ENCODE measurements at regions not wholly inside any gene's neighbourhood (a gene's known extent, or its start where the extent isn't known, plus 50 kb on each side); places are given as distances from the start of the nearest gene placed in this dataset.

DNA sequence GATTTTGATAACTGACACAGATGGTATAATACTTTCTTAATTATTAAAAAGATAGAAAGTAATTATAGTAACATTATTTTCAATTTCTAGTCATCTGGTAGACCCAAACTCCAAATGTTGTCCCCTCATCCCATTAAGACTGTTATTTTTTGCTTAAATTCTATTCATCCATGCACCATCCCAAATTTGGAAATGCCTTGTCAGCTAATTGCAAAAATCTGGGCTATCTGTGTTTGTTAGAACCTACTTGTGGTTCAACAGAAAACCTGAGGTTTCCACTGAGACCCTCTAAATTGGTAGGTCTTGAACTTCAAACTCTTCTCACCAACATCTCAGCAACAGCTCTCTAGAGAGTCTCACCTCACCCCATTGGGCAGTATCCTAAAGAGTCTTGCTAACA is 172.2 kb upstream of the ADGRL3 start:
- DNase-seq (ENCODE audit: extremely low read depth in 1 of 11, low read depth in 9 of 11, low spot score in 4 of 11): no peak

DNA sequence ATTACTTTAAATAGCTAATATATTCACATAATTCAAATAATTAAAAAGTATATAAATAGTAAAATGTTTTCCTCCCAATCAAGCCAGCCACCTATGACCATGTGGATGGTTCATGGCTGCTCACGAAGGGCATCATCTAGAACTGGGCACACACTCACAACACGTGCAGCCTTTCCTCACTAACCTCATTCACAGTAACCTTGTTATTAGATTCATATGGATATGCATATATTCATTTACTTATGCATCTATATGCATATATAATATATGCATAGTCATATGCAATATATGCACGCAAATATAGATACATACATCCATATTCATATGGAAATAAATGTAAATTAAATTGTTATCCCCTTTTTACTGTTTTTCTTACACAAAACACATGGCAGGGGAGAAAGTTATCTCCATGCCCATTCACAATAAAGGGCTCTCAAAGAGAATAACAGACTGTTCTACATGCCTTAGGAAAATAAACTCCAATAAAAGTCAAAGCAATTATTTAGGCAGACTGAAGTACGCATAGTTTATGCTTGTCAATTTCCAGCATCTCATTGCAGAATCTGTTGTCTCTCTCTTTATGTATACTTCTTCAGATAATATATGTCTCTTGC is 163.9 kb upstream of the ADGRL3 start:
- no peak for DNase-seq (ENCODE audit: extremely low read depth in 1 of 11, low read depth in 9 of 11, low spot score in 4 of 11)

DNA sequence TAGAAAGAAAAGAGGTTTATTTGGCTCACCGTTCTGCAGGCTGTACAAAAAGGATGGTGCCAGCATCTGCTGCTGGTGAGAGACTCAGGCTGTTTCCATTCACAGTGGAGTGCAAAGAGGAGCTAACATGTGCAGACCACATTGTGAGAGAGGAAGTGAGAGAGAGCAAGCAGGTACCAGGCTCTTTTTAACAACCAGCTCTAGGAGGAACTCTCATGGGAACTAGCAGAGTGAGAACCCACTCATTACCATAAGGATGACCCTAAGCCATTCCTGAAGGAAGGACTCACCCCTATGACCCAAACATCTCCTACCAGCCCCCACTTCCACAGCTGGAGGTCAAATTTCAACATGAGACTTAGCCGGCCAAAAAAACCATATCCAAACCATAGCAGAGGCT is 158.6 kb upstream of the ADGRL3 start:
- DNase-seq (ENCODE audit: extremely low read depth in 1 of 11, low read depth in 9 of 11, low spot score in 4 of 11): no peak

DNA sequence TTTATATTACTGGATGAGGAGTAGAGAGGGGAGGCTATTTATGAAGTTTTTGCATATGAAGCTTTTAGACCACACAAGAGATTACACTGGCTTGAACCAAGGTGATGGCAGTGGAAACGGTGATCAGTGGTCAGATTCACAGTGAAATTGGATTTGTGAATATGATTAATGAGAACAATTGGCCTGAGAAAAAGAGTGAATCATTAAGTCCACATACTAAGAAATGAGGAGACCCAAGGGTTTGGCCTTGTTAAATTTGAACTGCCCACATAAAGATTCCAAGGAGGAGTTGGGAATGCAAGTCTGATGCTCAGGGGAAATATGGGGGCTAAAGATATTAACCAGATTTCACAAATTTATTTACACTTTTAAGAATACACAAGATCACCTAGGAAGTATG is 155.3 kb upstream of the ADGRL3 start:
- DNase-seq (ENCODE audit: extremely low read depth in 1 of 11, low read depth in 9 of 11, low spot score in 4 of 11): no peak

DNA sequence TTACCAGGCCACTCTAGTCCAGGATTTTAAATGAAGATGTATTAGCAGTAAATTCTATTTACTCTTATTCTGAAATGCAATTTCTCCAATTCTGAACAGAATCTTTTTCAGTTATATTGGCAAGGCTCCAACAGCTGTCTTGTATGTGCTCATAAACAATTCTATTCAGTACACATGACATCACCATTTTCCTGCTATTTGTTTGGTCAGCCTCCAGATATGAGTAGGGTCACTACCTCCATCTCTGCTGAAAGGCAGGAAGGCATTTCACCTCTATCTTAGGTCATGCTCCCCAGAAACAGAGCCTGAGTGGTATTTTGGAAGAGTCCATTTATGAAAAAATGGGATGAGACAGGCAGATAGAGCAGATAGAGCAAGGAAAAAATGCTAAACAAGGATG is 151.1 kb upstream of the ADGRL3 start:
- DNase-seq (ENCODE audit: extremely low read depth in 1 of 11, low read depth in 9 of 11, low spot score in 4 of 11): no peak

DNA sequence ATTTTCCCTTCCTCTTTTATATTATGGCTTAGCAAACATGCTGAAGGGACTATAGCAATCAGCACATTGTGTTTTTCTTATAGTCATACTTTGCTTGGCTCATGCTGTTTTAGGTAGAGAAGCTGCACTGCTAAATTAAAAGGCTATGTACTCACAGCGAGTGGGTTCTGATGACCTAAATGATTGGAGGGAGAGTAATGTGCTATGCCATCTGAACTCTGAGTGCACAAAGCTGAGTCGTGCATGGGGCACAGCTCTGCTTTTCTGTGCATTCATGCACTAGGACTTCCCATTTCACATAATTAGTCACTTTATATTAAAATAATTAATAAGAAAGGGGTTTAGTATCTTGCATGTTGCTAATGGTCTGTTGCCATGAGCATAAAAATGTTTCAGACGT is 132.7 kb upstream of the ADGRL3 start:
- DNase-seq (ENCODE audit: extremely low read depth in 1 of 11, low read depth in 9 of 11, low spot score in 4 of 11): no peak

DNA sequence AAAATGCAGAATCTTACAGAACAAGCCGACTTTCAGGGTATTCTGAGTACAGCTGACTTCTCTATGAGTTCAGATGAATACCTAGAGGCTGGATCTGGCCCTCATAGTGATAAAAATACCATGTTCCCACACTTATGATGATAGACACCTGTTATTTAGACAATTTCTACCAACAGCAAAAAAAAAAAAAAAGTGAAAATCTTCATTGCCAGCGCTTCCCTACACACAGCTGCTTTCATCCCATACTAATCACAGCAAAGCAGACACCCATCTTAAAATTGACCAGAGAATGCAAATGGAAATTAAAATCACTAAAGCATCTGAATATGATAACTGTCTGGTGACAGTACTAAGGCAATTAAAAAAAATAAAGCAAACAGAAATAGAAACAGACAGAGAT is 132.1 kb upstream of the ADGRL3 start:
- no peak for DNase-seq (ENCODE audit: extremely low read depth in 1 of 11, low read depth in 9 of 11, low spot score in 4 of 11)

DNA sequence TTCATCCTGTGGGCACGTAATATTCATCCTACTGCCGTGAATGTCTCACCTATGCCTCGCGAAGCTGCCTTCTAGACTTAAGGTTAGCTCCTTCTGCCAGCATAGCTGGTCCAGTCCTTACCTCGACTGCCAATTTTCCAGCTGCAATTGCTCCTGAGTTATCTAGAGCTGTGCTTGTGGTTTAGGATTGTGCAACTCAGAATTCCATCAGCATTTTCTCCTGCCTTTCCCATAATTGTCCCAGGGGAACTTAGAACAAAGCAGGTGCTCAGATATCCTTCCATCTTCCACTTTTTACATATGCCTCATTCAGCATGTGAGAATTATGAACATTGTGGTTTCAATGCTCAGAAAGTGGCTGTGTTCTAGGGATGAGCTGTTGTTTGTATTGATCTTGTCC is 131.4 kb upstream of the ADGRL3 start:
- no peak for DNase-seq (ENCODE audit: extremely low read depth in 1 of 11, low read depth in 9 of 11, low spot score in 4 of 11)

DNA sequence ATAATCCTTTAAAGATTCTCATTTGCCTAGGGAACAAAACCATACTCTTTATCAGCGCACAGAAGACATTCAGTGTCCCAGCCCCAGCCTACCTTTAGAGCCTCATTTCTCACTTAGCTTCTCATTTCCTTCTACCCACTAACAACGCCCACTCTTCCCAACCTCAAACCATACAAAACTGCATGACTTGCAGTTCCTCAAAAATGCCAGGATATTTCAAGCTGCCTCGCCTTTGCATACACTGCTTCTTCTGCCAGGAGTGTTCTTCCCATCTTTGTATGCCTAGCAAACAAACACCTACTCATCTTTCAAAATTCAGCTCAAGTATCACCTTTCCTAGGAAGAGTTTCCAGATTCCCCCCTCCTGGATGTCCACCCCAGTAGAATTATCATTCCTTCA is 129.9 kb upstream of the ADGRL3 start:
- no peak for DNase-seq (ENCODE audit: extremely low read depth in 1 of 11, low read depth in 9 of 11, low spot score in 4 of 11)

DNA sequence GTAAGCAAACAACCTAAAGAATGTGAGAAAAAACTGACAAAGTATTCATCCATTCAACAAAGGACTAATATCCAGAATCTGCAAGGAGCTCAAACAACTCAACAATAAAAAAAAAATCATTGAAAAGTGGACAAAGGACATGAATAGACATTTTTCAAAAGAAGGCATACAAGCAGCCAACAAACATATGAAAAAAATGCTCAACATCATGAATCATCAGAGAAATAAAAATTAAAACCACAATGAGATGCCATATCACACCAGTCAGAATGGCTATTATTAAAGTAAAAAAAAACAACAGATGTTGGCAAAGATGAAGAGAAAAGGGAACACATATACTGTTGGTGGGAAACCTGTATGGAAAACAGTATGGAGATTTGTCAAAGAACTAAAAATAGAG is 120.7 kb upstream of the ADGRL3 start:
- no peak for DNase-seq (ENCODE audit: extremely low read depth in 1 of 11, low read depth in 9 of 11, low spot score in 4 of 11)

DNA sequence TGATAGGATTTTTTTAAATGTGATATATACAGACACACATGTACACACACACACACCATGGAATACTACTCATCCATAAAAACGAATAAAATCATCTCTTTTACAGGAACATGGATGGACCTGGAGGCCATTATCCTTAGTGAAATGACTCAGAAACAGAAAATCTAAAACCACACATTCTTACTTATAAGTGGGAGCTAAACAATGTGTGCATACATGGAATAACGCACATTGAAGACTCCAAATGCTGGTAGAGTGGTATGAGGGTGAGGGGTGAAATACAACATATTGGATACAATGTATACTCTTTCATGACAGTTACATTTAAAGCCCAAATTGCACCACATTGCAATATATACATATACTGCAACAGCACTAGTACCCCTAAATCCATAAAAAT is 120.2 kb upstream of the ADGRL3 start:
- DNase-seq (ENCODE audit: extremely low read depth in 1 of 11, low read depth in 9 of 11, low spot score in 4 of 11): no peak

DNA sequence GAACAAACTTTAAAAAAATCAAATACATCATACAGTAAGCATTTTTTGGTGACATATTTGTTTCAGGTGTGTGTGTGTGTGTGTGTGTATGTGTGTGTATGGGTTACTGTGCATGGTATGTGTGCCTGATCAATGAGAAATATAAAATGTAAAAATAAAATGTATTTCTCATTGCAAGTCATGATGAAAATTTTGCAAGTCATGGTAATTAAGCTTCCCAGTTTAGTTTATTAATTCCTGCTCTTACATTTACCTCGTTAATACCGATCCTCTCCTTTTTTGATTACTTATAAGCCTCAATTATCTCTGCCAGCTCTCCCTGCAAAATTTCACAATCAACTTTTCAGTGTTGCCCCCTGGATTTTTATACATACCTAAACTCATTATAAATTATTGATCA is 114.6 kb upstream of the ADGRL3 start:
- DNase-seq (ENCODE audit: extremely low read depth in 1 of 11, low read depth in 9 of 11, low spot score in 4 of 11): no peak

DNA sequence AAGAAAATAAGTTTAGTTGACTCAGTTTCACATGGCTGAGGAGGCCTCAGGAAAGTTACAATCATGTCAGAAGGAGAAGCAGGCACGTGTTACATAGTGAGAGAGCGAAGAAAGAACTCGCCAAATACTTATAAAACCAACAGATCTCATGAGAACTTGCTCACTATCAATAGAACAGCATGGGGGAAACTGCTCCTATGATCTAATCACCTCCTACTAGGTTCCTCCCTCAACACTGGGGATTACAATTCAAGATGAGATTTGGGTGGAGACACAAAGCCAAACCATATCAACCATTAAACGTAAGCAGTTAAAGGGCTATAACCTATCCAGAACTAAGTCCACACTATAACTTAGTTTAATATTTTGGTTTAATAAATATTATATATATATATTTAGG is 113.8 kb upstream of the ADGRL3 start:
- no peak for DNase-seq (ENCODE audit: extremely low read depth in 1 of 11, low read depth in 9 of 11, low spot score in 4 of 11)

DNA sequence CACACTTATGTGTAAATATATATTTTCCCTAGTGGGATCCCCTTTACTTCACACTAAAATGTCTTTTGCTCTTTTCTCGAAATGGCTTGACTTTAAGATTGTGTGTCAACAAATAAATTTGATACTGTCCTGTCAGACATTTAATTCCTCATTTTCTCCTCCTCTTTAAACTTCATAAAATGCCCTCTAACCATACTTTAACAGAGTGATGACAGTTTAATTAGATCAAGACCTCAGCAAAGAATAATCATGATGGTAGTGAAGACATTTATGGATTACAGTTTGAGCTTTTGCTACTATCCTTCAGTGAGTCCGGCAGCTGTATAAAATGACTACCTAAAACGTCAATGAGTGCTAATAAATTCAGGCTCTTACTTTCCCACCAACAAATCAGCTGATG is 113.1 kb upstream of the ADGRL3 start:
- no peak for DNase-seq (ENCODE audit: extremely low read depth in 1 of 11, low read depth in 9 of 11, low spot score in 4 of 11)

DNA sequence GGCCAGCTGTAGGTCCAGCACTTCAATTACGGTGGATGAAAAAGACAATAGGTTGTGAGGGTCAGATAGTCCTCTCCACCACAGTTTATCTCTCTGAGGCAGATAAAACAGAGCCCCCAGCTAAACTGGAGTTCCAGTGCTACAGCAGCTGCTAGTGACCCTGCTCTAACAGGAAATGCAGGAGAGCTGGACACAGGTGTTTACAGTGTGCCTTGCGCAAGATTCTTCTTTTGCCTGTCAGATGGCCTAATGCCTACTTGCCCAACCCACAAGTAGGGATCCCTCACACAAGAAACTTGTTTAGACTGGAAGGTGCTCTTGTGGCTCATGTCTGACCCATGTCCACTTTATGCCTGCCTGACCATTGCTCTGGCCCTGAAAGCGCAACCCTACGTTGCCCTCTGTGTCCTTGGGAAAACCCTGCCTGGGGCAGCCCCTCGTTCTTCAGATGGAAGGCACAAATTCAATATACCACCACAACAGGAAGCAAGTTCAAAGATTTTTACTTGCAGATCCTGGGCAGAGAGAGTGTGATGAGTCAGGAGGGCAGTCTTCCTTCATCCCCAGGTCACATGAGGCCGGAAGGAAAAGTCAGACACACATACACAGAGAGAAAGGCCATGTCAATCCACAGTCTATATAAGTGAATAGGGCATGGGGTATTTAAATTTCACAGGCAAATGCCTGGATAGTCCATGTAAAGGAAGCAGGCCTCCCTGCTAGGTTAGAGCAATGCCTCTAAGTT is 105.1 kb upstream of the ADGRL3 start:
- no peak for DNase-seq (ENCODE audit: extremely low read depth in 1 of 11, low read depth in 9 of 11, low spot score in 4 of 11)

DNA sequence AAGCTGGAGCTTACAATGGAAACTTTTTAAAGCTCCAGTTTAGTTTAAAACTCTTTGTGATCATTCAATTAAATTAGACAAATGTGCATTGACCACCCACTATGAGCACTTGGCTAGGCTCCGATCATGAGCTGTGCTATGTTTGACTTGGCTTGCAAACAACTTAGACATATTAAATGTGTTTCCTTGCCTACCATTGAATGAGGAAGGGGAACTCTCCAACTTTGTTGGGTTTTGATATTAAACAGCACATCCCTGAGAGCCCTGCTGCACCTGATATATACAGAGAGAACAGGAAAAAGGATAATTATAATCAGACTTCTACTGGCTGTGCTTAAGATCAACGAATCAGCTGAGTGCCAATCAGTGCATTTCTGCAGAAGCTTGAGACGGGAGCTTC is 71.4 kb upstream of the ADGRL3 start:
- DNase-seq (ENCODE audit: extremely low read depth in 1 of 11, low read depth in 9 of 11, low spot score in 4 of 11): peak in 1 of 11 donors; percentile 7

DNA sequence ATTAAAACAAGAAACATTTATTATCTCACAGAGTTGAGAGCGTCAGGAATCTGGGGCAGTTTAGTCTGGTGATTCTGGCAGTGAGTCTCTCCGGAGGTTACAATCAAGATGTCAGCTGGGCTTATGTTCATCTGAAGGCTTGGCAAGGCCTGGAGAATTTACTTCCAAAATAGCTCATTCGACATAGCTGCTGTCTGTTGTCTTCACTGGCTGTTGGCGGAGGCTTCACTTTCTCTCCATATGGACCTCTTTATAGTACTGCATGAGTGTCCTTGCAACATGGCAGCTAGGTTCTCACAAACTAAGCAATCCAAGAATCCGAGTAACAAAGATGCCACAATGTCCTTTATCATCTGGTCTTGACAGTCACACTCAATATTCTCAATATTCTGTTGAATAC is 70.2 kb upstream of the ADGRL3 start:
- no peak for DNase-seq (ENCODE audit: extremely low read depth in 1 of 11, low read depth in 9 of 11, low spot score in 4 of 11)

DNA sequence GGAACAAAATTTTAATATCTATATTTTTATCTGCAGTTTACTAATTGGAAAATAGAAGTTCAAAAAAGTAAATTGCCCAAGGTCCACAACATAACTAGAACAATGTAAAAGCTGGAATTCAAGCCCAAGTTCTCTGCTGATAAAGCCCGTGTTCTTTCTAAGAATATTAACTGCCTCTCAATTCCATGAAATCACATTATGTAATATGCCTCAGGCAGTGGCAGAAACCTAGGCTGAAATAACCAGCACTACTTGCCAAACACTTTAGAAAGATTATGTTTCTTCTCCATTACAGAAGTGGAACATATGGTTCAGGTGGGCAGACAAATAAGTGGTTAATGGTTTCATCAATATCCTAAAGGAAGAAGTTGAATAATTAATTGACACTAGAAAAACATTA is 56.7 kb upstream of the ADGRL3 start:
- no peak for DNase-seq (ENCODE audit: extremely low read depth in 1 of 11, low read depth in 9 of 11, low spot score in 4 of 11)

DNA sequence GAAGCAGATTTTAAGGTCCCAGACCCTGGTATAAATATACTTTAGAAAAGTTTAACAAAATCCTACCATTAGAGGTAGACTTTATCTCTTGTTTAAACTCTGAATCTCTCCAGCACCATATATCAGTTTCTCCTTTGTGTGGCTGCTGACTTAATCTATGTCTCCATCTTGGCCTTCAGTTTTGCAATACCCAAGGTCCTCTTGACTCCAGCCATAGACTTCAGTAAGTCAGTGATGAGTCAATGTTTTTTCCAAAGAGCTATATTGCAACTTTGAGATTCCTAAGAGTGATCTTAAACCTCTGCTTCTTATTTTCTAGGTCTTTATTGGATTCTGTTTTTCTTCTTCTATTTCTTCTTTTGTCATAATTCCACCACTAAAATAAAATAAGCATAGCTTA is 50.8 kb upstream of the ADGRL3 start:
- DNase-seq (ENCODE audit: extremely low read depth in 1 of 11, low read depth in 9 of 11, low spot score in 4 of 11): no peak
